ENCODE measurements at regions not wholly inside any gene's neighbourhood (a gene's known extent, or its start where the extent isn't known, plus 50 kb on each side); places are given as distances from the start of the nearest gene placed in this dataset.

DNA sequence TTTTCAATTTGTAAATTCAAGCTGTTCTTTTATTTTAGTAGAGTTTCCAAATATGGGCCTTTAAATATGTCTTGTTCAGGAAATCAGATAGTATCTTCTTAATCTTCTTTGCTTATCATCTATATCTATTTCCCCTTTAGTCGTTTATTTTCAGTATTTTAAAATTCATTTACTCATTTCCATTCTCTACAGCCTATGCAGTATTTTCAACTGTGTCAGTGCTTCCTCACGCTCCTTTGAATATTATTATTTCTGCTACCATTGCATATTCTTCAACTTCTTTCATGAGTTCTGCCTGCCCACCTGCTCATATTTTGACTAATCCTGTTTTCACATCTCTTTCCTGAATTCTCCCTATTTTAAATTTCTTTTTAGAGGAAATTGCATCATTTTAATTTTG, 185.4 kb downstream of the DKK2 start:
- Mint-ChIP-seq H3K4me3 (no peak overlapping the region), H3K27me3 (no peaks in the 10 kb centered on the region), H3K27ac (no peak overlapping the region), H3K9me3 (ENCODE audit: insufficient read depth) (no peaks in the 10 kb centered on the region), H3K4me1 (no peaks in the 10 kb centered on the region)
- H3K9ac ChIP-seq (ENCODE audit: low read length) = no peak overlapping the region
- H3K9me3 ChIP-seq (ENCODE audit: control extremely low read depth in 1 of 3, control insufficient read depth in 2 of 3, insufficient read depth in 1 of 3, low read length in 2 of 3) = no peaks in the 10 kb centered on the region
- WGBS (ENCODE audit: insufficient coverage) = 60% methylated on average over 1 of the region's 2 CpGs
- no peaks in the 10 kb centered on the region for H3K79me2 ChIP-seq (ENCODE audit: control insufficient read depth, insufficient read depth, low read length)
- no peak overlapping the region for H3K4me2 ChIP-seq (replicated peaks; ENCODE audit: low read depth, low read length, poor library complexity, severe bottlenecking)
- no peak overlapping the region for H2AFZ ChIP-seq (ENCODE audit: insufficient read depth, low read depth, low read length, poor library complexity, severe bottlenecking)
- H3K4me1 ChIP-seq (ENCODE audit: control insufficient read depth in 2 of 2, insufficient read depth in 2 of 2, low read length in 2 of 2) = no peaks in the 10 kb centered on the region
- H4K20me1 ChIP-seq (ENCODE audit: control insufficient read depth, insufficient read depth, low read length, poor library complexity, severe bottlenecking) = no peaks in the 10 kb centered on the region
- H3K27ac ChIP-seq (ENCODE audit: low read length in 2 of 2) = no peak overlapping the region
- ATAC-seq (ENCODE audit: low read depth) (no peak), DNase-seq (no peak)
- H3K36me3 ChIP-seq (replicated peaks in 1 of 2; ENCODE audit: control extremely low read depth in 1 of 2, control insufficient read depth in 1 of 2, extremely low read depth in 1 of 2, insufficient read depth in 2 of 2, low read length in 1 of 2) = no peaks in the 10 kb centered on the region
- CTCF ChIA-PET = no interaction called here
- H3K4me3 ChIP-seq (ENCODE audit: control extremely low read depth in 1 of 5, extremely low read depth in 1 of 5, insufficient read depth in 1 of 5, low read depth in 2 of 5, low read length in 4 of 5) = no peak overlapping the region
- H3K27me3 ChIP-seq (replicated peaks in 1 of 4; ENCODE audit: control extremely low read depth in 1 of 4, control insufficient read depth in 3 of 4, insufficient read depth in 4 of 4, low read length in 3 of 4) = no peaks in the 10 kb centered on the region
- TF ChIP-seq EZH2 (IDR thresholded peaks at IDR 0.05; ENCODE audit: borderline replicate concordance, insufficient read depth, low read depth, low read length, poor library complexity, severe bottlenecking) = no peak
- TF ChIP-seq, protein P1, sequence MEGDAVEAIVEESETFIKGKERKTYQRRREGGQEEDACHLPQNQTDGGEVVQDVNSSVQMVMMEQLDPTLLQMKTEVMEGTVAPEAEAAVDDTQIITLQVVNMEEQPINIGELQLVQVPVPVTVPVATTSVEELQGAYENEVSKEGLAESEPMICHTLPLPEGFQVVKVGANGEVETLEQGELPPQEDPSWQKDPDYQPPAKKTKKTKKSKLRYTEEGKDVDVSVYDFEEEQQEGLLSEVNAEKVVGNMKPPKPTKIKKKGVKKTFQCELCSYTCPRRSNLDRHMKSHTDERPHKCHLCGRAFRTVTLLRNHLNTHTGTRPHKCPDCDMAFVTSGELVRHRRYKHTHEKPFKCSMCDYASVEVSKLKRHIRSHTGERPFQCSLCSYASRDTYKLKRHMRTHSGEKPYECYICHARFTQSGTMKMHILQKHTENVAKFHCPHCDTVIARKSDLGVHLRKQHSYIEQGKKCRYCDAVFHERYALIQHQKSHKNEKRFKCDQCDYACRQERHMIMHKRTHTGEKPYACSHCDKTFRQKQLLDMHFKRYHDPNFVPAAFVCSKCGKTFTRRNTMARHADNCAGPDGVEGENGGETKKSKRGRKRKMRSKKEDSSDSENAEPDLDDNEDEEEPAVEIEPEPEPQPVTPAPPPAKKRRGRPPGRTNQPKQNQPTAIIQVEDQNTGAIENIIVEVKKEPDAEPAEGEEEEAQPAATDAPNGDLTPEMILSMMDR (IDR thresholded peaks at IDR 0.05) = no peak
- POLR2A ChIA-PET = no interaction called here
- intact Hi-C loops (cut with micrococcal nuclease) = no loop called here

DNA sequence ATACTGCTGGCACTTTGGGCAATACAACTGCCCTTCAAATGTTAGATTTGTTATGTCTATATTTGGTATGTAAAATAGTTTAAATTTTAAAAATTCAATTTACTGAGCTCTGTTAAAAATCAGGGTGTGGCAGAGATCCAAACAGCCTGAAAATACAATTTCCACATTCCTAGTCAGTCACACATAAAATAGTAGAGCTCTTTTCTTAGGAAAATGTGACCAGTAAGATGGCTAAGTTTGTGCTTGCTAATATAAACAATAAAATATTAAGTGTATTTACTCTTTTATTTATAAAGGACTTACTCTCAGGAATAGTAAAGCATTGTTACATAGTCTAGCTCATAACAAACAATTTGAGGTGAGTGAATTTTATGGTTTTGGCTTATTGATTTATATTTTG, 200.2 kb downstream of the DKK2 start:
- TF ChIP-seq, protein P1 (IDR thresholded peaks at IDR 0.05) = no peak
- no peak for TF ChIP-seq EZH2 (IDR thresholded peaks at IDR 0.05; ENCODE audit: borderline replicate concordance, insufficient read depth, low read depth, low read length, poor library complexity, severe bottlenecking)
- H3K27me3 Mint-ChIP-seq = no peaks in the 10 kb centered on the region
- peaks cover 4% of the 10 kb centered on the region for H3K9me3 Mint-ChIP-seq (ENCODE audit: insufficient read depth)
- no peaks in the 10 kb centered on the region for H3K4me1 Mint-ChIP-seq
- Histone ChIP-seq H3K9ac (ENCODE audit: low read length) (no peak overlapping the region), H3K9me3 (ENCODE audit: control extremely low read depth in 1 of 3, control insufficient read depth in 2 of 3, insufficient read depth in 1 of 3, low read length in 2 of 3) (peaks cover 0 to 9% (median 4%) of the 10 kb centered on the region in 3 donors), H3K4me3 (ENCODE audit: control extremely low read depth in 1 of 5, extremely low read depth in 1 of 5, insufficient read depth in 1 of 5, low read depth in 2 of 5, low read length in 4 of 5) (no peak overlapping the region), H2AFZ (ENCODE audit: insufficient read depth, low read depth, low read length, poor library complexity, severe bottlenecking) (no peak overlapping the region), H3K27me3 (replicated peaks in 1 of 4; ENCODE audit: control extremely low read depth in 1 of 4, control insufficient read depth in 3 of 4, insufficient read depth in 4 of 4, low read length in 3 of 4) (no peaks in the 10 kb centered on the region), H3K4me1 (ENCODE audit: control insufficient read depth in 2 of 2, insufficient read depth in 2 of 2, low read length in 2 of 2) (no peaks in the 10 kb centered on the region), H3K36me3 (replicated peaks in 1 of 2; ENCODE audit: control extremely low read depth in 1 of 2, control insufficient read depth in 1 of 2, extremely low read depth in 1 of 2, insufficient read depth in 2 of 2, low read length in 1 of 2) (no peaks in the 10 kb centered on the region), H3K79me2 (ENCODE audit: control insufficient read depth, insufficient read depth, low read length) (no peaks in the 10 kb centered on the region), H4K20me1 (ENCODE audit: control insufficient read depth, insufficient read depth, low read length, poor library complexity, severe bottlenecking) (no peaks in the 10 kb centered on the region), H3K27ac (ENCODE audit: low read length in 2 of 2) (no peak overlapping the region), H3K4me2 (replicated peaks; ENCODE audit: low read depth, low read length, poor library complexity, severe bottlenecking) (no peak overlapping the region)
- ChIA-PET POLR2A (no interaction called here), CTCF (no interaction called here)
- no peak overlapping the region for H3K27ac Mint-ChIP-seq
- intact Hi-C loops (cut with micrococcal nuclease) = no loop called here
- DNase-seq = no peak
- ATAC-seq (ENCODE audit: low read depth) = no peak
- H3K4me3 Mint-ChIP-seq = no peak overlapping the region

Data from B cell (primary cell).